MM.1S (cell line): ENCODE measurements at regions not wholly inside any gene's neighbourhood (a gene's known extent, or its start where the extent isn't known, plus 50 kb on each side); places are given as distances from the start of the nearest gene placed in this dataset.

Experiments used
- EZH2phosphoT487 ChIP-seq: fragments of 300-600 bp; sonication (generic); IDR thresholded peaks from 2 replicates; pipeline ENCODE4 v1.6.1; 2018; ENCODE audit warnings: antibody characterized with exemption, low read length
- TF ChIP-seq, protein P1 (sequence below): fragments of 300-600 bp; sonication (generic); IDR thresholded peaks from 2 replicates; pipeline ENCODE4 v1.5.1; 2016; ENCODE audit warnings: antibody characterized with exemption, low read length, mixed read lengths

- TF ChIP-seq, protein P1, sequence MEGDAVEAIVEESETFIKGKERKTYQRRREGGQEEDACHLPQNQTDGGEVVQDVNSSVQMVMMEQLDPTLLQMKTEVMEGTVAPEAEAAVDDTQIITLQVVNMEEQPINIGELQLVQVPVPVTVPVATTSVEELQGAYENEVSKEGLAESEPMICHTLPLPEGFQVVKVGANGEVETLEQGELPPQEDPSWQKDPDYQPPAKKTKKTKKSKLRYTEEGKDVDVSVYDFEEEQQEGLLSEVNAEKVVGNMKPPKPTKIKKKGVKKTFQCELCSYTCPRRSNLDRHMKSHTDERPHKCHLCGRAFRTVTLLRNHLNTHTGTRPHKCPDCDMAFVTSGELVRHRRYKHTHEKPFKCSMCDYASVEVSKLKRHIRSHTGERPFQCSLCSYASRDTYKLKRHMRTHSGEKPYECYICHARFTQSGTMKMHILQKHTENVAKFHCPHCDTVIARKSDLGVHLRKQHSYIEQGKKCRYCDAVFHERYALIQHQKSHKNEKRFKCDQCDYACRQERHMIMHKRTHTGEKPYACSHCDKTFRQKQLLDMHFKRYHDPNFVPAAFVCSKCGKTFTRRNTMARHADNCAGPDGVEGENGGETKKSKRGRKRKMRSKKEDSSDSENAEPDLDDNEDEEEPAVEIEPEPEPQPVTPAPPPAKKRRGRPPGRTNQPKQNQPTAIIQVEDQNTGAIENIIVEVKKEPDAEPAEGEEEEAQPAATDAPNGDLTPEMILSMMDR, result no peak
- no peak for TF ChIP-seq EZH2phosphoT487
These were observed 1286.6 kb upstream of the ZEB2 start for GRCh38 chr2:145806546-145806945.
